ENCODE measurements at regions not wholly inside any gene's neighbourhood (a gene's known extent, or its start where the extent isn't known, plus 50 kb on each side); places are given as distances from the start of the nearest gene placed in this dataset.

DNA sequence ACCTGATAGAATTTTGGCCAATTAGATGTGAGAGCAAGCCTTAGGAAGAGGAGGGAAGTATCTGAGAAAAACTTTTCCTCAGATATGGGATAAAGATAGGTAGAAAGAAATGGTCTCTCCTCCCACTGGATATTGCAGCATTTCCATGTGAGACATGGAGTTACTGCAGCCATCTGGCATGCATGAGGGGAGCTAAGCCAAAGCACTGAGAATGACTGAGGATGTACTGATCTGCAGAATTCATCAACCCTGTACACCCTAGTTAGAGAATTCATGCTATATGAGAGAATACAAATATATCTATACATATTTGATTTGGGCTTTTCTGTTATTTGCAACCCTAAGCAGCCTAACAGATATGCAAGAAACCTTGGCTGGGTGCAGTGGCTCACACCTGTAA is 52.5 kb upstream of the RPL34 start:
- no peak for DNase-seq
- no peak for ATAC-seq (replicated peaks in 1 of 2)
- Mint-ChIP-seq H3K27ac (no peak overlapping the region), H3K9me3 (no peaks in the 10 kb centered on the region), H3K27me3 (ENCODE audit: low read depth) (no peaks in the 10 kb centered on the region), H3K4me1 (ENCODE audit: low read depth) (peaks cover 27% of the 10 kb centered on the region), H3K36me3 (ENCODE audit: insufficient read depth in 2 of 2) (peaks cover 0 to 1% of the 10 kb centered on the region in 2 donors), H3K4me3 (no peak overlapping the region)

DNA sequence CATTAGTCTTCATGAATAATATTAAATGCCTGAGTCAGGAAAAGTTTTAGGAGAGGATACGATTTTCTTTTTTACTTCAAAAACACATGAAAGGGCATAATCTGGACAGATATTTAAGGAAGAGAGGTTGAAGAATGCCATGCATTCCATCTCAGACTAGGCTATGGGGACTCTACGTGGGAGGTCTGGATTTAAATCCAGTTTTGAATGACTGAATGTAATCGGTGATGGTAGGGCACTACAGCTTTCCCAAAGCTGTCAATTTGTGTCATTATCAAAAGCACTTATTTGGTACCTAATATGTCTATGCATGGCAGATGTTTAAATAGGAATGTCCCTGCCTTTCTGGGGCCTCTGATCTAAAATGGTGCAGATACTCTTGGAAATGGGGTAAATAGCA is 59.3 kb upstream of the RPL34 start:
- H3K27ac Mint-ChIP-seq, result no peak overlapping the region
- no peak for ATAC-seq (replicated peaks in 1 of 2)
- no peak for DNase-seq
- H3K4me3 Mint-ChIP-seq, result no peak overlapping the region
- H3K9me3 Mint-ChIP-seq, result no peaks in the 10 kb centered on the region
- H3K27me3 Mint-ChIP-seq (ENCODE audit: low read depth), result no peaks in the 10 kb centered on the region
- peaks cover 0 to 3% of the 10 kb centered on the region in 2 donors for H3K36me3 Mint-ChIP-seq (ENCODE audit: insufficient read depth in 2 of 2)
- peaks cover 7% of the 10 kb centered on the region for H3K4me1 Mint-ChIP-seq (ENCODE audit: low read depth)

DNA sequence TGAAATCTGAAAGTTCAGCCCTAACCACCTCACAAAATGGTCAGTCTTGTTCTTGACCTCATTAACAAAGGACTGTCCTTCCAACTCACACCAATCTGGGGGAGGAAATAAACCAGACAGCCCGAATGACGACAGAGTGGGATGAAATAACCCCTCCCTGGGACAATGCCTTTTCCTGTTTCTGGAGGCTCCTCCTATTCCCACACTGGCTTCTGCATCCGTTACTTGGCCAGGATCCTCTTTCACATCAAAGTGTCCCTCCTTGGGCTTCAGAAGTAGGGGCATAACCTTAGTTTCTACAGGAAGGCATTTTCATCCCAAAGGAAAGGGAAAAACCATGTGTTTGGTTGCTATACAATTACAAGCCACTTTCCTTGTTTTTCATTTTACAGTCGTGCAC is 59.8 kb upstream of the RPL34 start:
- H3K9me3 Mint-ChIP-seq, result no peaks in the 10 kb centered on the region
- peaks cover 0 to 3% of the 10 kb centered on the region in 2 donors for H3K36me3 Mint-ChIP-seq (ENCODE audit: insufficient read depth in 2 of 2)
- no peak overlapping the region for H3K27ac Mint-ChIP-seq
- H3K4me1 Mint-ChIP-seq (ENCODE audit: low read depth), result peaks cover 7% of the 10 kb centered on the region
- DNase-seq, result no peak
- H3K27me3 Mint-ChIP-seq (ENCODE audit: low read depth), result no peaks in the 10 kb centered on the region
- H3K4me3 Mint-ChIP-seq, result no peak overlapping the region
- ATAC-seq (replicated peaks in 1 of 2), result no peak

DNA sequence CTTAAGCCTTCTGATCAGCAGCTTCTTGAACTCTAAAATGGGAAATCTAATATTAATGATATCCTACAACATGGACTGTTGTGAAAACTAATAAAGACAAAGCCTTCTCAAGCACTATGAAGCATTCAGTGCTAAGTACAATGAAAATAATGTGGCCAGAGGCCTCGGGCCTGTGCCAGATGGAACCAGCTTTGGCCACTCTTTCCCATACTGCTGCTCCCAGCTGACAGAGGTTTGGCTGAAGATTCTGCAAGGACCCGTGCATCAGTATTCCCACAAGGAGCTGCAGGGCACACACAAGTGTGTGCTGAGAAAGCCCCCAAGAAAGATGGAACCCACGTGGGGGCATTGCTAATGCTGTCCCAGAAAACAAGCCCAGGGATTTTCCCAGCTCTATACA is 60.5 kb upstream of the RPL34 start:
- Mint-ChIP-seq H3K4me1 (ENCODE audit: low read depth) (peaks cover under 1% of the 10 kb centered on the region), H3K9me3 (peaks cover 0 to 2% of the 10 kb centered on the region in 2 donors), H3K27ac (no peak overlapping the region), H3K36me3 (ENCODE audit: insufficient read depth in 2 of 2) (peaks cover 0 to 2% of the 10 kb centered on the region in 2 donors), H3K27me3 (ENCODE audit: low read depth) (no peaks in the 10 kb centered on the region), H3K4me3 (no peak overlapping the region)
- ATAC-seq (replicated peaks in 1 of 2) (no peak), DNase-seq (no peak)

DNA sequence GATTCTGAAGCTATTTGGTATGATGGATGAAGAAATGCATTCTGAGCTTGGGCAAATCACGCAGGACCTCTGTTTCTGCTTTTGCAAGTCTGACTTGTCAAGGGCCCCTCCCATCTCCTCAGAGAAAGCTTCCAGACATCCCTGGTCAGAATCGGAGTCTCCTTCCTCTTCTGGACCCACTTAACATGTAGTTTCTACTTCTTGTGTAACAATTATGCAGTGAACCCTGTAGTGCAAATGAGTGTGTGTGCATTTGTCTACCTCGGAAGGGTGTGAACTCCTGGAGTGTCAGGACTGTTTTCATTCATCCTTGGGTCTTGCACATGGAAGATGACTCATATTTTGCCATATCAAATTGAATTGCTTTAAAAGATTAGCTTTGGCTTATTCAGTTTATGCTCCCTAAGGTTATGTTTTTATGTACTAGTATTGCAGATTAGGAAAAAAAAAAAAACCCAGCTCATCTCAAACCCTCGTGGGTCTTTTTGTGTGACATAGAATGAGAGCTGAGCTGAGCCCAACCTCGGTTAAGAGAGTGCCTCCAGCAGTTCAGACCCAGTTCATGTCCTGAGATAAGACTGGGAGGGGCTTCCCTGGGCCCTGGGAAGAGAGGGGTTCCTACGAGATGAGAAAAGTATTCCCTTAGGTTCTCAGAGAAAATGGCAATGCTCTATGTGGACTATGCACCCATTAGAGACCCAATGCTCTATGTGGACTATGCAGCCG is 61.1 kb upstream of the RPL34 start:
- Mint-ChIP-seq H3K4me3 (no peak overlapping the region), H3K4me1 (ENCODE audit: low read depth) (no peaks in the 10 kb centered on the region), H3K36me3 (ENCODE audit: insufficient read depth in 2 of 2) (peaks cover 0 to 2% of the 10 kb centered on the region in 2 donors), H3K27ac (no peak overlapping the region), H3K9me3 (peaks cover 0 to 2% of the 10 kb centered on the region in 2 donors), H3K27me3 (ENCODE audit: low read depth) (no peaks in the 10 kb centered on the region)
- ATAC-seq (replicated peaks in 1 of 2), result peak in 1 of 2 donors; percentile 54
- DNase-seq, result no peak

DNA sequence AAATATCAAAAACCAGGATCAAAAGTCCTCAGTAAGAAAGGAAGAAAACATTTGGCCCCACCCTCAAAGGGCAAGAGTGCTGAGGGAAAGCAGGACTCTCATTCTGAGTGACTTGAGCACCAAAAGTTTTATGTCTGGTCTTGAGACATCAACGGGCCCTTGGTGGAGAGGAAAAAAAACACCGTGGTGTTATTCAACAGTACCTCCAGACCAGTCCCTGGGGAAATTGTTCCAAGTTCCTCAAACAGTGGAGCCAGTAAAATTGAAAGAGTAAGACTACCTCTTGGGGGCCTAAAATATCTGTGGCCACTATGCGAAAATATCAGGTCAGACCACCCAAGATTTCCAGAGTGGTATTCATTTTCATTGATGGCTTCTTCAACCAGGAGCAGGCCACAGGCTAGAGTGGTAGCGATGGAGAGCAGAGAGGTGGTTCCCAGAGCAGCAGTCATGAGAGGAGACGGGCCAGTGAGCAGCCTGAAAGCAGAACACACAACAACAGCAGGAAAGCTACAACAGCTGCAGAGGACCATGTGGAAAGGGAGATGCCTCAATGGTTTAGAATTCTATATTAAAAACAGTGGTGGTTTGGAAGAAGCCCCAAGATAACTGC is 63.7 kb upstream of the RPL34 start:
- peaks cover 0 to 2% of the 10 kb centered on the region in 2 donors for H3K9me3 Mint-ChIP-seq
- peaks cover 0 to 4% of the 10 kb centered on the region in 2 donors for H3K36me3 Mint-ChIP-seq (ENCODE audit: insufficient read depth in 2 of 2)
- no peak overlapping the region for H3K27ac Mint-ChIP-seq
- H3K4me1 Mint-ChIP-seq (ENCODE audit: low read depth), result no peaks in the 10 kb centered on the region
- H3K4me3 Mint-ChIP-seq, result no peak overlapping the region
- no peak for ATAC-seq (replicated peaks in 1 of 2)
- DNase-seq, result no peak
- no peaks in the 10 kb centered on the region for H3K27me3 Mint-ChIP-seq (ENCODE audit: low read depth)

DNA sequence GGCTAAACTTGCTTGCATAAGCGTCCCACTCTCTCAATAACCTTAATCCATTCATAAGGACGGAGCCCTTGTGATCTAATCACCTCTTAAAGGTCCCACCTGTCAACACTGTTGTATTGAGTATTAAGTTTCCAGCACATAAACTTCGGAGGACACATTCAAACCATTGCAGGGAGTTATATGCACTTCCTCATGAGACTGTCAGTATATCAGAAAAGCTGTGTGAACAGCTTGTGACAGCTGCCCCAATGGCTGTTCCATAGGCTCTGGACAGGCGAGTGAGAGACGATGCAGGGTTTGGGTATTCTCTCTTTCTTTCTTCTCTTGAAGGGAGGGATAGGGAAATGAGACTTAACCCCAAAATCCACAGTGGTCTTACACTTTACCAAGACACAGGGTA is 64.2 kb upstream of the RPL34 start:
- Mint-ChIP-seq H3K4me1 (ENCODE audit: low read depth) (no peaks in the 10 kb centered on the region), H3K36me3 (ENCODE audit: insufficient read depth in 2 of 2) (peaks cover 0 to 5% of the 10 kb centered on the region in 2 donors), H3K4me3 (no peak overlapping the region), H3K27ac (no peak overlapping the region), H3K27me3 (ENCODE audit: low read depth) (no peaks in the 10 kb centered on the region), H3K9me3 (peaks cover 0 to 2% of the 10 kb centered on the region in 2 donors)
- ATAC-seq (replicated peaks in 1 of 2), result no peak
- DNase-seq, result no peak

DNA sequence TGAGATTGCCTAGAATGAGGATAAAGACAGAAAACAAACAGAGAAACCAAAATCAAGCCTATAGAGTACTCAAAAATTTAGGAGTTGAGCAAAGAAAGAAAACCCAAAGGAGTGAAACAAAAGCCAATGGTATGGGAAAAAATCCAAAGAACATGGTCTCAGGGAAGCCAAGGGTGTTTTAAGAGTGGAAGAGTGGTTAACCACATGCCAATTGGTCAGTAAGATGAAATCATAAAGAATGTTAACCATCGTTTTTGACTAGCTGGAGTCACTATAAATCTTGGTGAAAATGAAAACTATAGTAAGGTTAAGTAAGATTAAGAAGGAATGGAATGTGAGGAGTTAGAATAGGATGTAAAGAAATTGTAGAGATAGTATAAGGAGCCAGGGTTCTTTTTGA is 64.7 kb upstream of the RPL34 start:
- H3K27ac Mint-ChIP-seq, result no peak overlapping the region
- ATAC-seq (replicated peaks in 1 of 2), result no peak
- peaks cover 0 to 8% of the 10 kb centered on the region in 2 donors for H3K36me3 Mint-ChIP-seq (ENCODE audit: insufficient read depth in 2 of 2)
- DNase-seq, result no peak
- H3K4me3 Mint-ChIP-seq, result no peak overlapping the region
- no peaks in the 10 kb centered on the region for H3K27me3 Mint-ChIP-seq (ENCODE audit: low read depth)
- no peaks in the 10 kb centered on the region for H3K4me1 Mint-ChIP-seq (ENCODE audit: low read depth)
- H3K9me3 Mint-ChIP-seq, result peaks cover 0 to 2% of the 10 kb centered on the region in 2 donors

DNA sequence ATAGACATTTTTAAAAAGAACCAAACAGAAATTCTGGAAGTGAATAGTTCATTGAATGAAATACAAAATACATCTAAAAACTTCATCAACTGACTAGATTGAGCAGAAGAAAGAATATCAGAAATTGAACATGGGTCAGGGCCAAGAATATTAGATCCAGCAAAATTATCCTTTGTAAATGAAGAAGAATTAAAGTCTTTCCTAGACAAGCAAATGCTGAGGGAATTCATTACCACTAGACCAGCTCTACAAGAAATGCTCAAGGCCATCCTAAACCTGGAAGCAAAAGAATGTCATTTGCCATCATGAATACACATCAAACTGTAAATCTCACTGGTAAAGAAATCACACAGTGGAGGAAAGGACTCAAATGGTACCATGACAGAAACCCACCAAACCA is 72.7 kb upstream of the RPL34 start:
- Mint-ChIP-seq H3K36me3 (ENCODE audit: insufficient read depth in 2 of 2) (peaks cover 11 to 34% of the 10 kb centered on the region in 2 donors), H3K27ac (no peak overlapping the region), H3K4me3 (no peak overlapping the region), H3K4me1 (ENCODE audit: low read depth) (peaks cover 1% of the 10 kb centered on the region), H3K27me3 (ENCODE audit: low read depth) (no peaks in the 10 kb centered on the region), H3K9me3 (peaks cover 12 to 19% of the 10 kb centered on the region in 2 donors)
- ATAC-seq (replicated peaks in 1 of 2), result no peak
- DNase-seq, result no peak

DNA sequence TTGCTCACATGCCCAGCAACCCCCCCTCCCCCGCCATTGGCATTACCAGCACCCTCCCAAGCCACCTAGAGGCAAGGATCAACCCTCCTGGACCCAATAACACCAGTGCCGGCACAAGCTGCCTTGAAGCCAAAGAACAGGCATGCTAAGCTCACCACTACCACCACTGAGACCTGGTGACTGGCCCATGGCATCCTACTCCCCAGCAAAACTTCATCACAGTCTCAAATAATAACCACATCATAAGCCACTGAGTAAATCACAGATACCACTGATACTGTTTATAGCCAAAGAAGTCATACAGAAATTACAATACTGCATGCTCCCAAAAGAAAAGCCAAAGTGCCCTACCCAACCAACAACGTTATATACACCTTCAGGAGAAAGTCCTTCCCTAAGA is 73.6 kb upstream of the RPL34 start:
- peaks cover 11 to 32% of the 10 kb centered on the region in 2 donors for H3K36me3 Mint-ChIP-seq (ENCODE audit: insufficient read depth in 2 of 2)

DNA sequence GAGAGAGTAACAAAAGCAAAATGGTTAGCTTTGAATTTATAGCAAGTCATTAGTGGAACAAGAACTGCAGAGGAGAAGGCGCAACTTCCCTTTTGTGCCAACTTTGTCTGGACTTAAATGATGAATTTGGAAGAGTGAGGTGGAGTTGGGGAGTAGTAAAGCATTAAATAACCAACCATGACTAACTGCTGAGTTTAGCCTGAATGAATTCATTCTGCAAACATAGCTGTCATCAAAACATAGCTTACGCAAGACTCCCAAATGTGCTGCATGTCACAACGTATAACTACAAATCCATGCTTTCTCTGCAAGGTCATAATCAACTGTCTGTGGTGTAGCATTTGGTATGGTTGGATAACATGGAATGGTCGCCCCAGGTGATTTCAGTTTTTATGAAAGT is 75.9 kb upstream of the RPL34 start:
- Mint-ChIP-seq H3K4me3 (no peak overlapping the region), H3K36me3 (ENCODE audit: insufficient read depth in 2 of 2) (peaks cover 11 to 22% of the 10 kb centered on the region in 2 donors), H3K9me3 (peaks cover 8 to 12% of the 10 kb centered on the region in 2 donors), H3K4me1 (ENCODE audit: low read depth) (peaks cover 11% of the 10 kb centered on the region), H3K27me3 (ENCODE audit: low read depth) (no peaks in the 10 kb centered on the region), H3K27ac (no peak overlapping the region)
- DNase-seq (no peak), ATAC-seq (replicated peaks in 1 of 2) (no peak)

More for the DNA sequence above, 73.6 kb upstream of the RPL34 start:
- Mint-ChIP-seq H3K9me3 (peaks cover 12 to 19% of the 10 kb centered on the region in 2 donors), H3K27me3 (ENCODE audit: low read depth) (no peaks in the 10 kb centered on the region), H3K4me3 (no peak overlapping the region), H3K4me1 (ENCODE audit: low read depth) (peaks cover 5% of the 10 kb centered on the region), H3K27ac (no peak overlapping the region)
- no peak for DNase-seq
- no peak for ATAC-seq (replicated peaks in 1 of 2)

DNA sequence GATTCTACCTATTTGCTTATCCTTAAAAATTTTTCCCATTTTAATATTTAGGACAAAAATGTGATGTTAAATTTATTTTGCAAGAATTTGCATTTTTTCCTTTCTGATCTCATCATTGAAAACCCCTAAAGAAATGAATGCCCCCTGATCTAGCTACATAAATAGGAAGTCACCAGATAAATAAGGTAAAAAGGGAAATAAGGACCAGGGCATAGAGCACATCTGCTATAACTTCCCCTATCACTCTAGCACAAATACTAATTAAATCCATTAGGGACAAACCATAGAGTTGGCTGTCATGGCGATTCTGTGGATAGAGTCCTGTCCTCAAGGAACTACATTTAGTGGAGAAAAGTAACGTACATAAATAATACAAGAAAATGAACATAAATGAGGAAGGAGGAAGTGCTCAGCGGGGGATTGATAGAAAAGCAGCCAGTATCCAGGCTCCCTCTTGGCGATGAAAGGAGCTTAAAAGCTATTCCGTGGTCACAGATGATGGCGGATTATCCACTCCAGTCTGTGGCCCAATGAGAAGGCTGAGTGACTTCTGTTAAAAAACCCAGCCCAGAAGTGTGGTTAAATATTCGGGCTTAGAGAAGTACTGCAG is 76.9 kb upstream of the RPL34 start:
- Mint-ChIP-seq H3K27ac (peak overlapping the region; percentile 13), H3K27me3 (ENCODE audit: low read depth) (no peaks in the 10 kb centered on the region), H3K9me3 (peaks cover 5 to 9% of the 10 kb centered on the region in 2 donors), H3K4me1 (ENCODE audit: low read depth) (peaks cover 11% of the 10 kb centered on the region), H3K36me3 (ENCODE audit: insufficient read depth in 2 of 2) (peaks cover 7 to 15% of the 10 kb centered on the region in 2 donors), H3K4me3 (no peak overlapping the region)
- ATAC-seq (replicated peaks in 1 of 2), result no peak
- DNase-seq, result no peak

DNA sequence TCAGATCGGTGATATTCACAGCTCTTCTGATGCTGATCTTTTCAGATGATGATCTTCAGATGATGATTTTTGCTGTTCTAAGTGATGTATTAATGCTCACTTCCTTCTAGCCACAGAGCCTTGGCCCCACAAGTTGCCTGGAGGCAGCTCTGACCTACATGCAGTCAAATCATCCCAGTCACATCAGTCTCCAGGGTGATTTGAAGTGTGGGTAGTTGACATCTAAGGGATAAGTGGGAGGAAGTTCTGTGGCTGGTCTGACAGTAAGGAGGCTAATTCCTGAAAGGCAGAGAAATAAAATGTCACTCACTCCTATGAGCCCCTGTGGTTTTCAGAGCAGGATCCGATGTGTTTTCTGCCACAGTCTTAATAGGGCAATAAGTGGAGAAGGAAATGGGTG is 79.8 kb upstream of the RPL34 start:
- H3K36me3 Mint-ChIP-seq (ENCODE audit: insufficient read depth in 2 of 2), result no peaks in the 10 kb centered on the region
- DNase-seq, result no peak
- no peaks in the 10 kb centered on the region for H3K9me3 Mint-ChIP-seq
- peaks cover 26% of the 10 kb centered on the region for H3K4me1 Mint-ChIP-seq (ENCODE audit: low read depth)
- H3K4me3 Mint-ChIP-seq, result no peak overlapping the region
- no peaks in the 10 kb centered on the region for H3K27me3 Mint-ChIP-seq (ENCODE audit: low read depth)
- peak in 1 of 2 donors; percentile 48 for ATAC-seq (replicated peaks in 1 of 2)
- no peak overlapping the region for H3K27ac Mint-ChIP-seq

Measured in activated T-cell treated with anti-CD3 and anti-CD28 coated beads, Interleukin-2, amount 50 U/mL, for 72 hours (primary cell).